ENCODE measurements at regions not wholly inside any gene's neighbourhood (a gene's known extent, or its start where the extent isn't known, plus 50 kb on each side); places are given as distances from the start of the nearest gene placed in this dataset.

- TF ChIP-seq ZNF462 (CRISPR knock-in tag; IDR thresholded peaks at IDR 0.05) (no peak), JUNB (IDR thresholded peaks at IDR 0.05; ENCODE audit: unreplicated experiment) (no peak), POLR2AphosphoS5 (IDR thresholded peaks at IDR 0.05; ENCODE audit: low read depth) (no peak)
Measured at GRCh38 chr2:147171941-147172340, 672.9 kb upstream of the ACVR2A start (continued).

GRCh38 chr2:147170932-147171331 lies 673.9 kb upstream of the ACVR2A start:
- Histone ChIP-seq H3K27ac (ENCODE audit: low read depth) (no peak overlapping the region), H3F3A (replicated peaks; ENCODE audit: low read depth) (no peaks in the 10 kb centered on the region), H3K4me2 (no peak overlapping the region), H3K36me3 (ENCODE audit: insufficient read depth) (no peaks in the 10 kb centered on the region), H3K79me2 (replicated peaks; ENCODE audit: insufficient read depth) (no peaks in the 10 kb centered on the region), H3K9me2 (ENCODE audit: insufficient read depth) (peaks cover 17% of the 10 kb centered on the region), H3K27me3 (ENCODE audit: insufficient read depth) (no peaks in the 10 kb centered on the region), H2AFZ (no peak overlapping the region), H4K20me1 (replicated peaks; ENCODE audit: insufficient read depth) (no peaks in the 10 kb centered on the region), H3K4me1 (ENCODE audit: insufficient read depth) (0 out of 2 replicates have a peak, but pooled peaks cover 10% of the 10 kb centered on the region), H3K4me3 (no peak overlapping the region)
- no peaks in the 10 kb centered on the region for H3K9me3 Mint-ChIP-seq
- H3K27me3 Mint-ChIP-seq (ENCODE audit: insufficient read depth, low read depth, poor library complexity): no peaks in the 10 kb centered on the region
- peaks cover 15% of the 10 kb centered on the region for H3K4me1 Mint-ChIP-seq
- H3K4me3 Mint-ChIP-seq: no peak overlapping the region
- DNase-seq (ENCODE audit: low spot score) (no peak), ATAC-seq (no peak)
- no peak overlapping the region for H3K27ac Mint-ChIP-seq
- H3K36me3 Mint-ChIP-seq (ENCODE audit: low read depth): no peaks in the 10 kb centered on the region
- TF ChIP-seq STAT1 (IDR thresholded peaks at IDR 0.05; ENCODE audit: unreplicated experiment) (no peak), CREB1 (CRISPR knock-in tag; IDR thresholded peaks at IDR 0.05; ENCODE audit: low read depth) (no peak), EZH2 (IDR thresholded peaks at IDR 0.05; ENCODE audit: low read depth, unreplicated experiment) (no peak), JUNB (IDR thresholded peaks at IDR 0.05; ENCODE audit: unreplicated experiment) (no peak), REST (IDR thresholded peaks at IDR 0.05; ENCODE audit: unreplicated experiment) (no peak), EZH2phosphoT487 (IDR thresholded peaks at IDR 0.05; ENCODE audit: unreplicated experiment) (no peak), ZNF331 (CRISPR knock-in tag; IDR thresholded peaks at IDR 0.05; ENCODE audit: low read depth) (no peak), CTCF (conservative IDR thresholded peaks at IDR 0.05; ENCODE audit: low read depth in 2 of 2) (no peak)

All from GM23338 (cell line).